NCI-H187 (cell line): ENCODE measurements at regions not wholly inside any gene's neighbourhood (a gene's known extent, or its start where the extent isn't known, plus 50 kb on each side); places are given as distances from the start of the nearest gene placed in this dataset.
"Not testable (repeated sequence)": the region's sequence is repeated elsewhere in the genome, so short reads cannot be mapped to it uniquely, and the experiment has no call there.

Experiments used
- DNase-seq, 2 experiments: peaks; one replicate each; lab custom pipeline; 2025; lab: John Stamatoyannopoulos, UW

DNA sequence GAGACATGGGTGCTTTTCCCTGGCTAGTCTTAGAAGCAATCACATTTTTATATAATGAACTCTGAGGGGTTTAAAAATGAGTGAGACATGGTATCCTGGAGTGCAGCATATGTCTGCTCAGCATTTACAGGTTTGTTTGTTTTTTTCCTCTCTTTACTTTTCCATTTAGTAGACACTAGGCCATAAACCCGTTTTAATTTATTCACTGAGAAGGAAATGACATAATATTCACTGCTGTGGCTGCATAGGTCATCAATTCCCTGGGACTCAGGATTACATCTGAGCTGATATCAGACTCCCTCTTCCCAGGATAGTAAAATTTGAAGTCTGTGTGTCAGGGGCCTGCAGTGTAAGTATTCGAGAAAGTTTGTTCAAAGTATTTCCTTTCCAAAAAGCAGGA, 178.9 kb upstream of the SPRY1 start:
- DNase-seq: no peak

DNA sequence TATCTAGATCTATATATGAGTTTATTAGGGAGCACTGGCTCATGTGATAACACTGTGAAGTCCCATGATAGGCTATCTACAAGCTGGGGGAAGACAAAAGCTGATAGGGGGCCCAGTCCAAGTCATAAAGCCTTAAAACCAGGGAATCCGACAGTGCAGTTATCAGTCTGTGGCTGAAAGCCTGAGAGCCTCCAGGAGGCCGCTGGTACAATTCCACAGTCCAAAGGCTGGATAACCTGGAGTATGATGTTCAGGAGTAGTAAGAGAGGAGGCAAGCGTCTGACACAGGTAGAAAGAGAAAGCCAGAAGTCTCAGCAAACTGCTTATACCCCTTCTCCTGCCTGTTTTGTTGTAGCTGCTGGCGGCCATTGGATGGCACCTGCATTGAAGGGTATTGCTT, 177.6 kb upstream of the SPRY1 start:
- DNase-seq: no peak

DNA sequence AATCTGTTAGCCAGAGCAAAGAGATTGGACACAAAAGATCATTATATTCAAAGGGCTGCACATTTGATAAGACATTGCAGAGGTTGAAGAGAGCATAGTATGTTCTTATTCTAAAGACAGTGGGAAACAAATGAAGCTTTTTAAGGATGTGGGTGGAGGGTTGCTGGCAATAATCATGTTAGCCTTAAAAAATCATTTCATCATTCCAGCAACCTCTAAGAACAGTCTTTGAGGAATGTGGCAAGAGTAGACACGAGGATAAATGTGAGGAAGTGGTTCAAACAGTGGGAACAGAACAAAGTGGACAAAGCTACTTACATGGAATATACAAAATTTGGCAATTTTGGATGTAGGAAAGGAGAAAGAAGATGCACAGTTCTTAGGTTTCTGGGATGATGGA, 167.3 kb upstream of the SPRY1 start:
- DNase-seq: no peak

DNA sequence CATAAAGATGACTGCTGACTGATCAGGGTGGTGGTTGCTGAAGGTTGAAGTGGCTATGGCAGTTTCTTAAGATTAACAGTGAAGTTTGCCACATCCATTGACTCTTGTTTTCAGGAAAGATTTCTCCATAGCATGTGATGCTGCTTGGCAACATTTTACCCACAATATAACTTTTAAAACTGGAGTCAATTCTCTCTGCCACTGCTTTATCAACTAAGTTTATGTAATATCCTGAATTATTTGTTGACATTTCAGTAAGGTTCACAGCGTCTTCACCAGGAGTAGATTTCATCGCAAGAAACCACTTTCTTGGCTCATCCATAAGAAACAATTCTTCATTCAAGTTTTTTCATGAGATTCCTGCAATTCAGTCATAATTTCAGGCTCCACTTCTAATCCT, 166.5 kb upstream of the SPRY1 start:
- DNase-seq: no peak

DNA sequence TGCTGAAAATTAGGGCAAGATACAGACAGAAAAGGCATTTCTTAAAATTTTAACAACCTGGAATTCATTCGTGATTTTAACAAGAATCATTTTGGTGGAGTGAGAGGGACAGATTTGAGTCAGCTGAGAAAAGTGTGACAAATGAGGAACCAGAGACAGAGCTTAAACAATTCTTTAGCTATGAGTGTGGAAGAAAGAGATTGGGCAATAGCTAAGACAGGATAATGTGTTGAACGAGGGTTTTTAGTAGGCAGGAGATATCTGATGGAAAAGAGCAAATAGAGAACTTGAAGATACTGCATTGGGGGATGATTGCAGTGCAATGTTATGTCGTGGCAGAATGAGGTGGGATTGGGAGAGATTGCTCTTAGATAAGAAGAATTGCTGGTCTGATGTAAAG, 164.2 kb upstream of the SPRY1 start:
- DNase-seq: no peak

DNA sequence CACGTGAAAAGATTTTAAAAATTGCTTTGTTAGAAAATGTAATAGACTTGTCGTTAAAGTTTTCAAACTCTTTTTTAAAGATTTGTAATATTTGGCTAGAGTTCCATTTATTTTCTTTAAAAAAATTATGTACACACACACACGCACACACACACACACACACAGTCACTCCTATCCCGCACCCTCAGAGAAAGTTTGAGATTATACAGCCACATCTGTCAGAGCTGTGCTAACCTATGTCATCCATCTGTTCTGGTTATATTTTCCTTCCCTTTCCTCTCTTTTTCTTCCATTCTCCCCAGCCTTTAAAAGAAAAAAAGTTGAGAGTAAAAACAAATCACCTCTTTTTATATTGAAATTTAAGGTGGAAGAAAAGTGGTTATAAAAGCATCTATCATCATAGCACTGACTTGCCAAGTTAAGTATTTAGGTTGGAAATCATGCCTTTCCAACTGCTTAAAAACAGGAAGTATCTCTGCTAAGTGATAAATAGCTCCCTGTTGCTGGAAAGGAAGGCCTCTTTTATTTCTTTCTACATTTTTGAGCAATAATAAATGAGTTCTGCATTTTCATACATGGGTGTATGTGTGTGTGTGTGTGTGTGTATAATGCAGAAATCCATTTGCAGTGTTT, 163.3 kb upstream of the SPRY1 start:
- DNase-seq: no peak

DNA sequence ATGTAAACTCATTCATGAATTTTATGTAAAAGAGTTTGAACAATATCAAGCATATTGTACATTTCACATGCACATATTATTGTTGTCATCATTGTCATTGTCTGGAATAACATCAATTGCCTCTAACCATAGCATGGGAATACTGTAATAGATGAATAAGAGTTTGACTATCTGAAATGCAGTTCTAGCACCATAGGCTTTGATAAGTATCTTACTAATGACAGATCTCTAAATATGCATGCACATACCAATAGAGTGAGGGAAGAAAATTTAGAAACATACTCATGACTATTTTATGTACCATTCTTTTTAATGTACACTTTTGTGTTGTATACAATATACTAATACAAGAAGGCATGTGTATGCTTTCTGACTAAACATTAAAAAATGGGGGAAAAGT, 161.6 kb upstream of the SPRY1 start:
- no peak for DNase-seq

DNA sequence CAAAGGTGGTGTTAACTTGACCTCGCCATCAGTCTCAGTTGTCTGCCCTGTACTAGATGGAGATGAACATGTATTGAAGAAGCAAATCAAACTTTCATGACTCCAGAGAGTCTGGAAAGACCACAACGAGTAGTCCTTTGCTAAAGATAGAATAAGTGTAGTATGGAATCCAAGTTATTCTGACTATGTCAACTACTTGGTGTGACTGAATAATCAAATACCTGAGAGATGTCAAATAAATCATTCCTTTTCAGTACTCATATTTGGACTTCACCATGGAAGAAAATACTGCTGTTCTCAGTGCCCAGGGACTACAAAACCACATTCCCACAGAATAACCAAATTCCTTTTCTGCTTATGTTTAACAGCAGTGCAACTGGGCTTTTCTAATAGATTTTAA, 161.2 kb upstream of the SPRY1 start:
- DNase-seq: no peak

DNA sequence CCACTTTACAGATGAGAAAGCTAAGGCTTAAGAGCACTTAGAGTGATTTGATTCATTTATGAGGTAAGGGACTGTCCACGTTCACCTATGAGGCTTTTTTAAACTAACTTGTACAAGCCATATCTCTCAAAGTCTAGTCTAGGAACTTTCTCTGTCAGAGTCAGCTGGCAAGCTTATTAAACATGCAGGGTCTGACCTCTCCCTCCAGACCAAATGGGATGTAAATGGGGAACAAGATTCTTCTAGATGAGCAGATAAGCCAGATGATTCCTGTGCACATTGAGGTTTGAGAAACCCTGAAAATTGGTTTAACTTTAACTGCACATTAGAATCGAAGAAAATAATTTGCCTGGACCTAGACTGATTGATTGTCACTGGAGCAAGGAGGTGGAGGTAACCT, 160.0 kb upstream of the SPRY1 start:
- no peak for DNase-seq

DNA sequence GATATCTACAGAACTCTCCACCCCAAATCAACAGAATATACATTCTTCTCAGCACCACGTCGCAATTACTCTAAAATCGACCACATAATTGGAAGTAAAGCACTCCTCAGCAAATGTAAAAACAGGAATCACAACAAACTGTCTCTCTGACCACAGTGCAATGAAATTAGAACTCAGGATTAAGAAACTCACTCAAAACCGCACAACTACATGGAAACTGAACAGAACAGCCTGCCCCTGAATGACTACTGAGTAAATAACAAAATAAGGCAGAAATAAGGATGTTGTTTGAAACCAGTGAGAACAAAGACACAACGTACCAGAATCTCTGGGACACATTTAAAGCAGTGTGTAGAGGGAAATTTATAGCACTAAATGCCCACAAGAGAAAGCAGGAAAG, 156.3 kb upstream of the SPRY1 start:
- DNase-seq: not testable (repeated sequence)

DNA sequence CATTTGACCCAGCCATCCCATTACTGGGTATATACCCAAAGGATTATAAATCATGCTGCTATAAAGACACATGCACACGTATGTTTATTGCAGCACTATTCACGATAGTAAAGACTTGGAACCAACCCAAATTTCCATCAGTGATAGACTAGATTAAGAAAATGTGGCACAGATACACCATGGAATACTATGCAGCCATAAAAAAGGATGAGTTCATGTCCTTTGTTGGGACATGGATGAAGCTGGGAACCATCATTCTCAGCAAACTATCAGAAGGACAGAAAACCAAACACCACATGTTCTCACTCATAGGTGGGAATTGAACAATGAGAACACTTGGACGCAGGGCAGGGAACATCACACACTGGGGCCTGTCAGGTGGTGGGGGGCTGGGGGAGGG, 153.4 kb upstream of the SPRY1 start:
- DNase-seq: not testable (repeated sequence)

DNA sequence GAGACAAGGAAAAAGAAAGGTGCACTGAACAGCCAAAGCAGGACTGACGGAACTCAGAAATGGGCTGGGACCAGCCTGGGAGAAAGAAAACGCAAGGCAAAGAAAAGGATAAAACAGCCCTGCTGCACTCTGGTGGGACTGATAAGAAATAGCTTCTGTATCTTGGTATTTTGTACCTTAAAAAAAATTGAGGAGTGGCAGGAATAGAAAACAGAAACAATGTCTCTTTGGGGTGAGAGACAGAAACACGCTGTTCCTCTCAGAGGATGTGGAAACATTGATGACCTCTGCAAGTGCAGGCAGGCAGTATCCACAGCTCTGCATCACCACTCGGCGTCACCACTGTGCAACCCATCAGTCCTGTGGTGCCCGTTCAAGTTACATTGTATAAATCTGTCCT, 152.5 kb upstream of the SPRY1 start:
- no peak for DNase-seq

DNA sequence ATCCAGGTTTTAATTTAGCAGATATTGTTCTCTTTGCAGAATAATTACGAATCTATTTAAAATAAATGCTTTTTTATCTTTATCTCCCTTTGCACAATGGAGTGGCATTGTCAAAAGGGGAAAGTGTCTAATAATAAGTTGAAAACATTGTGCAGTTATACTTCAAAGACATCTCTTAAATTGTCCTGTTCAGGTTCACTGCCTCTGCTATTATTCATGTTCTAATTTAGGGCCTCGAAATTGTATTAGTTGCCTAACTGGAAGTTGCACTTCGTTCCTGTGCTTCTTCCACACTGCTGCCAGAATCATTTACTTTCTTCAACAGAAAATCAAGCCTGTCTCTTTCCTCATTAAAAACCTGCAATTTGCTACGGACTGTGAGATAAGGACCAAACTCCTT, 150.5 kb upstream of the SPRY1 start:
- no peak for DNase-seq

DNA sequence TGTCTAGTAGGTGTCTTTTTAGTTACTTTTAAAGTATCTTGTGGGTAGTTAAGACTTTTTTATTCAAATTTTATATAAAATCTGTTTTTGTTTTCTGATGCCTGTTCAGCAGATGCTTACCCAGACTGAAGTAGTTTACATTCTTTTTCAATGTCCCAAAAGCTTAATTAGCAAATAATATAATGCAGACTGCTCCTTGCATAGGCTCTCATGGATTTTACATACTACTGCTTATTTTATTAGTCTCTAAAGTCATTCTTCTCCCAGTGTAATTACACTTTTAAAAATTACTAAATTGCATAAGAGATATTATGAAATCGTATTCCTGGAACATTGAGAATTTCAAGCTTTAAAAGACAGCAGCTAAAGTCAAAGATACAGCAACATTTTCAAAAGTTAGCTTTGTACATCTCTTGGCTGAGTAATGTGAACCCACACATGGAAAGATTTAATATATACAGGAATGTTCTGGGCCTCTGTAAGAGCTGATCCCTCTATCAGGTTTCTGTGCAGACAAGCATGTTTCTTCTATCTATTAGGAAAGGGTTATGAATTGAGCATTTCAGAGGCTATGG, 148.4 kb upstream of the SPRY1 start:
- DNase-seq: no peak

DNA sequence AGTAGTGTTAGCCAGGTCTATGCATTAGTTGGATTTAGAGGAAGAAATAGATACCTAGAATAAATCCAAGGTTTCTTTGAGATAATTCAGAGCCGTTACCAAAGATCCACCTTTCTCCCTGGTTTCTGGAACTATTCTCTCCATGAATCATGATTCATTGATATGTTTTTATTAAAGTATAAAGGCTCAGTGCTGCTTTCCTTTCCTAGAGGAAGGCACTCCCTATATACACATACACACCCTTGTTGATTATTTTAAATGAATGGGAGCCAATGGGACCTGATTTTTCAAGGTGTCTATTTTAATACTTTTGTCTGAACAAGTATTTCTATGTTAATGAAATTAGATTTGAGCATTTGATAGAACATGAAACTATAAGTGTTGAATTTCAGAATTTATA, 146.8 kb upstream of the SPRY1 start:
- DNase-seq: no peak

DNA sequence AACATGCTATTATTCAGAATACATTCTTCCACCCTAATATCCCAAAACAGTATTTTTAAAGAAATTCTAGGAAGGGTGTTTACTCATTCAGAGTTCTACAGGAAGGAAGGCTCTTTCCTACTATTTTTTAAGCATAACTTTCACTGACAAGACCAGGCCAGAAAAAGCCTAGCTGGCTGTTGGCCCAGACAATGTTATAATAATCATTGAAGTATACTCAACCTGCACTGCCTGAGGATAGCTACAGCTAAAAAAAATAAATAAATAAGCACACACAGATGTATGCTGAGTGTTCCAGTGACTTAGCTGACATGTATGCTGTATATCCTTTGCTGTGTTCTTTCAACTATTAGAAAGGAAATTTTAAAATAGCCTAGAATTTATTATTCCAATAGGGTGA, 145.8 kb upstream of the SPRY1 start:
- DNase-seq: no peak

DNA sequence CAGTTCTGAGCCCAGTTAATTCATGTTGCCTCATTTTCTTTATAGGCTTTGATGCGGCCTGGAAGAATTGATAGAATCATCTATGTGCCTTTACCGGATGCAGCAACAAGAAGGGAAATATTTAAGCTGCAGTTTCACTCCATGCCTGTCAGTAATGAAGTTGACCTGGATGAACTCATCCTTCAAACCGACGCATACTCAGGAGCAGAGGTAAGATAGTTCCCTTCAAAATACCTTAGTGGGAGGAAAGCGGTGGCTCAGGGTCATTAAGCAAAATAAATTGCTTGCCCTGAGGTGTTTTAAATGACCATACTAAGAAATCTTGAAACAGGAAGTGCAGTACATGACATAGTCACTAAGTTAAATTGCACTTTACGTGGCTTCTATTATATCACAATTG, 140.6 kb upstream of the SPRY1 start:
- no peak for DNase-seq

DNA sequence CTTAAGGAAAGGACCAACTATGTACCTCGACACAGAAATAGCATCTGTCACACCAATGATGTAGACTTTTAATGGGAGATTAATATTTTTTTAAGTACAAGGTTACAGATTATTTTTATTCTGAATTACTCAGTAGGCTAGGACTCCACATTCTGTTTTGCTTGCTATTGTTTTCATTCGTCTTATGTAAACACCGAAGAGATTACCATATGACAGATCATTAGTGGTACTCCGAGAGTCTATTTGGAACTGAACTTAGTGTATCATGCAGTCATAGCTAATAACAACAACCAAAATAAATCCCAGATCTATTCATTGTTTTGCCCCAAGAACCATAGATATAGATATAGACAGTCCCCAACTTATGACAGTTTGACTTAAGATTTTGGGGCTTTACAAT, 139.7 kb upstream of the SPRY1 start:
- DNase-seq: no peak

DNA sequence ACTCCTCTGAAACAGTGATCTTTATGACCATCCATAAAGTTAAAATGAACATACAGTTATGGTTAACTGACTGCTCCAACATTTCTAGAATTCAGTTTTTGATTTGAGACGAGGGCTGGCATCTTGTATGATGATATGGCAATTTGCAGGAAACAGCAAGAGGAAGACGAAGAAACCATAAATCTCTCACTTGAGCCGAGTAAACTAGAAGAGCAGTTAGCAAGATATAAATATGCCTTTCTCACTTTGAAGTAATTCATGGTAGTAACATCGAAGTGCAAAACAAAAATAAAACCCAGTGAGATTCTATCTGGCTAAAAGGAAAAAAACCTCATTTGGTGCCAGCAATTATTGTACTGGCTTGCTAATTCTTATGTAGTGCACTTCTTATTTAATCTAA, 139.0 kb upstream of the SPRY1 start:
- DNase-seq: no peak

DNA sequence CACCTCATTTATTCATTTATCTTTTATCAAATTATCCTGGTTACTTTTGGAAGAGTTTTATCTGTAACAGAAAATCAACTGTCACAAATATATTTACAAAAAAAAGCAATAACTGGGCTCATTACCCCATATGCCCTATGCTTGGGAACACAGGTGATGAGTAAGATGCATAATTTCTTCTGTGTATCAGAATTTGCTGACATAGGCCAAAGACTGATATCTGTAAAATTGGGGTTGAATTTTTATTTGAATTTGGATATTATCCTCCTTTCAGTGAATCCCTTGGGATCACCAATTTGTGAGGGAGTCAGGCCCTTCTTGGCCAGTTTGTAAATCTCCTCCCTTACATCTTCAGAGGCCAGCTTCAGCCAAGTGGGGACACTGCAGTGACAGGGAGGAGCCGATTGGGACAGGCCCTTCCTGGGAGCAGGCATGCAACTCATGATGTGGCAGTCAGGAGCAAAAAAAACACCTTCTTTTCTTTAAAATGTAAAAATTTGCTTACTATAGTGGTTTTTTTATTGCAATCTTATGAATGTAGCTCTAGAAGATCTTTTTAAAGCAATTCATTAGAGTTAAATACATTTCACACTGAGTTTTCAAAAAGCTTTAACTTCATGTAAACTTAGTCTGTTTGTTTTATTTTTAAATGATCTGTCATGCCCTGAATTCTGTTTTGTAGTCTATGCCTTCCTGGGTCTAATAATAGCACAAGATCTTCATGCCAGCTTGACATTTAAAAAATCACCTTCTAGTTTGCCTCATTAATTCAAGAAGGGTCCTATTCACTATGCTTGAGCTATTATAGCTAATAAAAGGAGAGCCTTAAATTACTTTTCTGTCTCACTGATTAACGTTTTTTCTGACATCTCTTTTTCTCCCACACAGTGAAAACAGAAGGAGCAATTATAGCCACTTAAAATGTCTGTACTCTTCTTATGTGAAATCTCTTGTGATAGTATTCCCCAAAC, 136.6 kb upstream of the SPRY1 start:
- peak in 1 of 2 experiments; percentile 2 for DNase-seq

DNA sequence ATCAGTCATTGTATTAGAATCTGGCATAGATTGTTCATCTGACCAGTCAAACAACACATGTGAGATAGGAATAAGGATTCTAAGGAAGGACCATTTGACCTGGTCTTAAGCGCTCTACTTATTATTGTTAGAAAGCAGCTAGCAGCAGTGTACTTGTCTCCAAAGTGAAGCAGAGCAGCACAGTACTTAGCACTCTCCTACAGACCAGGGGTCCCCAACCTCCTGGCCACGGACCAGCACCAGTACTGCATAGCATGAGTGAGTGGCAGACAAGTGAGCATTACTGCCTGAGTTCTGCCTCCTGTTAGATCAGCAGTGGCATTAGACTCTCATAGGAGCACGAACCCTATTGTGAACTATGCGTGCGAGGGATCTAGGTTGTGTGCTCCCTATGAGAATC, 135.9 kb upstream of the SPRY1 start:
- no peak for DNase-seq

DNA sequence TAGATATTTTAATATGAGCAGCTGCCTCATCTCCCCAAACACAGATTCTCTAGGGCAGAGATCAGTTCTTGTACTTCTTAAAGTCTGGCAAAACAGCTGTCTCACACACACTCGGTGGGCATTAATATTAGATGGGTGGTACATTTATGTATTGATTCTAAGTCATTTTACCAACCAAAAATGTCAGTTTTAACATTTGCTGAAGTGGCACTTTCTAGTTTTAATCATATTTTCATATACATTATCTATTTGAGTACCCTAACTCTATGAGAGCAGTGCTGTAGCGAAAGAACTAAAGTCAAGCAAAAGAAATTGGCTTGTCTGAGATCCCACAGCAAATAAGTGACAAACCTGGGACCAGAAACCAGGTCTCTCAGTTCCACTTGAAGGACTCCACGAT, 134.5 kb upstream of the SPRY1 start:
- no peak for DNase-seq

DNA sequence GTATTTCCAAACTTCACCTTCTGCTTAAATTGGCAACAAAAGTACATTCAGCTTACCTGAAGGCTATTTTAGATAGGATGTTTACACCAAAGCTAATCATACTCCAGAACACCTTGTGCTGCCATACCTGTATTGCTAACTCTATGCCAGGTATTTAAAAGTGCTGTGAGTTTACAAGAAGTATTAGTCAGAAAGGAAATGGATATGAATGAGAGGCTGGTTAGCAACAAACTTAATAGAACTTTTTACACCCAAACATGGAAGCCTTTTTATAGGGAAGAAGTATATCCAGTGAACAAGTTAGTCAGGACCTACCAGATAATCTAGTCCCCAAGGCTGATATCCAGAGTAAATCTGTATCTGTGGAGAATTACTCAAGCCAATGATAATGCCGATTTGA, 131.2 kb upstream of the SPRY1 start:
- no peak for DNase-seq
